ENCODE measurements at regions not wholly inside any gene's neighbourhood (a gene's known extent, or its start where the extent isn't known, plus 50 kb on each side); places are given as distances from the start of the nearest gene placed in this dataset.

GRCh38 chr16:80040814-80041213 lies 440.3 kb upstream of the MAF start:
- TF ChIP-seq, protein P1, sequence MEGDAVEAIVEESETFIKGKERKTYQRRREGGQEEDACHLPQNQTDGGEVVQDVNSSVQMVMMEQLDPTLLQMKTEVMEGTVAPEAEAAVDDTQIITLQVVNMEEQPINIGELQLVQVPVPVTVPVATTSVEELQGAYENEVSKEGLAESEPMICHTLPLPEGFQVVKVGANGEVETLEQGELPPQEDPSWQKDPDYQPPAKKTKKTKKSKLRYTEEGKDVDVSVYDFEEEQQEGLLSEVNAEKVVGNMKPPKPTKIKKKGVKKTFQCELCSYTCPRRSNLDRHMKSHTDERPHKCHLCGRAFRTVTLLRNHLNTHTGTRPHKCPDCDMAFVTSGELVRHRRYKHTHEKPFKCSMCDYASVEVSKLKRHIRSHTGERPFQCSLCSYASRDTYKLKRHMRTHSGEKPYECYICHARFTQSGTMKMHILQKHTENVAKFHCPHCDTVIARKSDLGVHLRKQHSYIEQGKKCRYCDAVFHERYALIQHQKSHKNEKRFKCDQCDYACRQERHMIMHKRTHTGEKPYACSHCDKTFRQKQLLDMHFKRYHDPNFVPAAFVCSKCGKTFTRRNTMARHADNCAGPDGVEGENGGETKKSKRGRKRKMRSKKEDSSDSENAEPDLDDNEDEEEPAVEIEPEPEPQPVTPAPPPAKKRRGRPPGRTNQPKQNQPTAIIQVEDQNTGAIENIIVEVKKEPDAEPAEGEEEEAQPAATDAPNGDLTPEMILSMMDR (conservative IDR thresholded peaks at IDR 0.05; ENCODE audit: low read depth, low read length) = no peak
- no peak for DNase-seq (ENCODE audit: low read depth)
- no peak overlapping the region for H3K4me3 ChIP-seq (ENCODE audit: low read length)

GRCh38 chr16:80040413-80040812 lies 439.9 kb upstream of the MAF start:
- TF ChIP-seq, protein P1 (conservative IDR thresholded peaks at IDR 0.05; ENCODE audit: low read depth, low read length) = no peak
- DNase-seq (ENCODE audit: low read depth) = no peak
- H3K4me3 ChIP-seq (ENCODE audit: low read length) = no peak overlapping the region

GRCh38 chr16:80039777-80040176 lies 439.2 kb upstream of the MAF start:
- TF ChIP-seq, protein P1 (conservative IDR thresholded peaks at IDR 0.05; ENCODE audit: low read depth, low read length) = no peak
- H3K4me3 ChIP-seq (ENCODE audit: low read length) = no peak overlapping the region
- DNase-seq (ENCODE audit: low read depth) = no peak

DNA sequence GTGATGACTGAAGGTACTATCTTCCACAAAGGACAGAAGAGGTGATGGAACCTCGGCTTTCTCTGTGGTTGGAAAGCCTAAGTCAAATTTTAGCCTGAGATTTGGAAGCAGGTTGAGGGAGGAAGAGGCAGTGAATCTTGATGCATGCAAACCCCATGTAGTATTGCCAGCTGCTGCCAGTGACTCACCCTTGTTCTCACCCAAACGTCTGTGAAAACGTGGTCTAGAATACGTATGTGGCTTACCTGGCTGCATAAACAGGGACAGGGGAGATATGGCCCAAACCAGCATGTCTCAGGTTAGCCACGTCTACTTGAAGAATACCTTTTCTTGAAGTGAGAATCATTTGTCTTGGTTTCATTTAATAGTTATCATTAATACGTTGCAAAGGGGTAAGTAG lies 438.0 kb upstream of the MAF start:
- H3K4me3 ChIP-seq (ENCODE audit: low read length) = no peak overlapping the region
- TF ChIP-seq, protein P1 (conservative IDR thresholded peaks at IDR 0.05; ENCODE audit: low read depth, low read length) = no peak
- no peak for DNase-seq (ENCODE audit: low read depth)

GRCh38 chr16:80034948-80035663 lies 434.6 kb upstream of the MAF start:
- no peak for DNase-seq (ENCODE audit: low read depth)
- TF ChIP-seq, protein P1 (conservative IDR thresholded peaks at IDR 0.05; ENCODE audit: low read depth, low read length) = no peak

GRCh38 chr16:80034469-80034826 lies 433.9 kb upstream of the MAF start:
- no peak for DNase-seq (ENCODE audit: low read depth)
- TF ChIP-seq, protein P1 (conservative IDR thresholded peaks at IDR 0.05; ENCODE audit: low read depth, low read length) = no peak
- no peak overlapping the region for H3K4me3 ChIP-seq (ENCODE audit: low read length)

More at GRCh38 chr16:80034948-80035663, 434.6 kb upstream of the MAF start:
- H3K4me3 ChIP-seq (ENCODE audit: low read length) = no peak overlapping the region

GRCh38 chr16:80033783-80034468 lies 433.4 kb upstream of the MAF start:
- TF ChIP-seq, protein P1 (conservative IDR thresholded peaks at IDR 0.05; ENCODE audit: low read depth, low read length) = no peak
- DNase-seq (ENCODE audit: low read depth) = no peak
- H3K4me3 ChIP-seq (ENCODE audit: low read length) = no peak overlapping the region

Data from retinal pigment epithelial cell (primary cell).